Upper lobe of right lung (tissue), 1 donor: ENCODE measurements at regions not wholly inside any gene's neighbourhood (a gene's known extent, or its start where the extent isn't known, plus 50 kb on each side); places are given as distances from the start of the nearest gene placed in this dataset.

Experiments used
- ATAC-seq: fragments of 200-7000 bp; cut with Tn5 transposase; one replicate; pipeline ENCODE4 v1.9.1; 2020; ENCODE audit warnings: mild to moderate bottlenecking, moderate library complexity
- DNase-seq: peaks from one replicate; pipeline ENCODE4 v3.0.0-alpha.2; 2020
- H3K27ac ChIP-seq: fragments of 200-600 bp; one replicate; pipeline ENCODE4 v1.8.0; 2022
- H3K27me3 ChIP-seq: fragments of 200-600 bp; one replicate; pipeline ENCODE4 v1.8.0; 2022; ENCODE audit warnings: mild to moderate bottlenecking
- H3K36me3 ChIP-seq: fragments of 200-600 bp; one replicate; pipeline ENCODE4 v1.8.0; 2022
- H3K4me1 ChIP-seq: fragments of 200-600 bp; one replicate; pipeline ENCODE4 v1.8.0; 2022
- H3K4me3 ChIP-seq: fragments of 200-600 bp; one replicate; pipeline ENCODE4 v1.8.0; 2022; ENCODE audit warnings: mild to moderate bottlenecking
- H3K9me3 ChIP-seq: fragments of 200-600 bp; one replicate; pipeline ENCODE4 v1.8.0; 2022
- CTCF ChIP-seq: fragments of 200-600 bp; IDR thresholded peaks from one replicate; pipeline ENCODE4 v1.8.0; 2022; ENCODE audit warnings: antibody characterized with exemption
- intact Hi-C: fragments of 100-400 bp; cut with DNase I; formaldehyde crosslinking; loops from one replicate; pipeline ENCODE4 v1.11.0; 2022
- donor health status: DM: no; HTN: yes; CAD: no; lungs with severe emphysema.

GRCh38 chr5:3905521-3905920 is 309.9 kb downstream of the IRX1 start:
- Histone ChIP-seq H3K9me3 (no peaks in the 10 kb centered on the region), H3K4me1 (no peaks in the 10 kb centered on the region), H3K36me3 (no peaks in the 10 kb centered on the region), H3K27ac (no peak overlapping the region), H3K27me3 (no peaks in the 10 kb centered on the region), H3K4me3 (no peak overlapping the region)
- intact Hi-C loops = no loop called here
- no peak for DNase-seq
- no peak for ATAC-seq
- TF ChIP-seq CTCF = no peak

GRCh38 chr5:3911111-3911510 is 315.5 kb downstream of the IRX1 start:
- intact Hi-C loops = no loop called here
- no peak for DNase-seq
- TF ChIP-seq CTCF = no peak
- Histone ChIP-seq H3K36me3 (no peaks in the 10 kb centered on the region), H3K9me3 (no peaks in the 10 kb centered on the region), H3K27me3 (no peaks in the 10 kb centered on the region), H3K27ac (no peak overlapping the region), H3K4me1 (no peaks in the 10 kb centered on the region), H3K4me3 (no peak overlapping the region)
- no peak for ATAC-seq

GRCh38 chr5:3911773-3912172 is 316.1 kb downstream of the IRX1 start:
- TF ChIP-seq CTCF = no peak
- intact Hi-C loops = no loop called here
- no peak overlapping the region for H3K27ac ChIP-seq
- no peak overlapping the region for H3K4me3 ChIP-seq
- ATAC-seq (no peak), DNase-seq (no peak)
- no peaks in the 10 kb centered on the region for H3K4me1 ChIP-seq
- H3K27me3 ChIP-seq = no peaks in the 10 kb centered on the region
- H3K9me3 ChIP-seq = no peaks in the 10 kb centered on the region
- no peaks in the 10 kb centered on the region for H3K36me3 ChIP-seq

- intact Hi-C loops = no loop called here
- no peak for TF ChIP-seq CTCF
- Histone ChIP-seq H3K27ac (no peak overlapping the region), H3K36me3 (no peaks in the 10 kb centered on the region), H3K9me3 (no peaks in the 10 kb centered on the region), H3K4me1 (no peaks in the 10 kb centered on the region), H3K27me3 (no peaks in the 10 kb centered on the region), H3K4me3 (no peak overlapping the region)
- DNase-seq (no peak), ATAC-seq (no peak)
Observed at GRCh38 chr5:3912790-3913189, 317.2 kb downstream of the IRX1 start.

- Histone ChIP-seq H3K4me1 (no peaks in the 10 kb centered on the region), H3K27ac (no peak overlapping the region)
- no peak for ATAC-seq
Observed at GRCh38 chr5:3913279-3913678, 317.6 kb downstream of the IRX1 start.

More at GRCh38 chr5:3913279-3913678, 317.6 kb downstream of the IRX1 start:
- no peak overlapping the region for H3K4me3 ChIP-seq
- no peak for DNase-seq
- no peaks in the 10 kb centered on the region for H3K9me3 ChIP-seq
- intact Hi-C loops = no loop called here
- no peaks in the 10 kb centered on the region for H3K36me3 ChIP-seq
- no peaks in the 10 kb centered on the region for H3K27me3 ChIP-seq
- TF ChIP-seq CTCF = no peak
